ENCODE measurements at regions not wholly inside any gene's neighbourhood (a gene's known extent, or its start where the extent isn't known, plus 50 kb on each side); places are given as distances from the start of the nearest gene placed in this dataset.

DNA sequence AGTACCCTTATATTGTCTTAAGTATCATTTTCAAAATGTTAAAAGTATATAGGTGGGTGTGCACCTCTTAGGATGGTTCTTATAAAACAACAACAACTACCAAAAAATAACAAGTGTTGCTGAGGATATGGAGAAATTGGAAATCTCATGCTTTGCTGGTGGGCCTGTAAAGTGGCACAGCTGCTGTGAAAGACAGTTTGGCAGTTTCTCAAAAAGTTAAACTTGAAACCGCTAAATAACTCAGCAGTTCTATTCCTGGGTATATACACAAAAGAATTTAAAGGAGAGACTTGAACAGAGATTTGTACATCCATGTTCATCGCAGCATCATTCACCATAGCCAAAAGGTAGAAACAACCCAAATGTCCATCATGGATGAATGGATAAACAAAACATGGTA, 65.5 kb downstream of the HAND2 start:
- TF ChIP-seq CTCF (IDR thresholded peaks at IDR 0.05) (no peak), EZH2 (IDR thresholded peaks at IDR 0.05; ENCODE audit: borderline replicate concordance, insufficient read depth, low read depth, low read length, poor library complexity, severe bottlenecking) (no peak)
